ENCODE measurements at regions not wholly inside any gene's neighbourhood (a gene's known extent, or its start where the extent isn't known, plus 50 kb on each side); places are given as distances from the start of the nearest gene placed in this dataset.

- DNase-seq = no peak
Observed at GRCh38 chr16:35931722-35932121, 2472.3 kb downstream of the TP53TG3F start.

All from DMS53 (cell line).